OCI-LY7 (cell line): ENCODE measurements at regions not wholly inside any gene's neighbourhood (a gene's known extent, or its start where the extent isn't known, plus 50 kb on each side); places are given as distances from the start of the nearest gene placed in this dataset.

Source experiments
- BruUV-seq: library from RNA; stranded (reverse); fragments of 400-500 nt; replicated peaks from 2 replicates; lab custom pipeline; 2021; lab: Mats Ljungman, UMichigan
- CTCF ChIA-PET: fragments of 300-600 bp; sonication (Branson Sonifier 250); formaldehyde crosslinking; loops from one replicate; lab custom pipeline; 2022; ENCODE audit warnings: antibody characterized with exemption; ENCODE audit not compliant: unreplicated experiment; lab: Charles Lee
- POLR2A ChIA-PET: fragments of 300-600 bp; sonication (Branson Sonifier 250); formaldehyde crosslinking; loops from one replicate; lab custom pipeline; 2022; ENCODE audit warnings: antibody characterized with exemption; lab: Charles Lee
- DNase-seq: peaks from one replicate; pipeline ENCODE4 v3.0.0-alpha.2; 2015; ENCODE audit warnings: low spot score
- H2AFZ ChIP-seq: fragments of 200-600 bp; sonication (generic), shearing (Covaris generic); 2 replicates; pipeline ENCODE4 v1.6.1; 2014; ENCODE audit warnings: mild to moderate bottlenecking, antibody characterized with exemption, low read length, moderate library complexity
- H3K27ac ChIP-seq: fragments of 200-600 bp; sonication (generic); 2 replicates; pipeline ENCODE4 v1.5.1; 2014; ENCODE audit warnings: mixed run types, low read depth, mild to moderate bottlenecking, moderate library complexity, low read length, inconsistent platforms; ENCODE audit not compliant: poor library complexity, severe bottlenecking
- H3K36me3 ChIP-seq: fragments of 200-600 bp; sonication (generic); 2 replicates; pipeline ENCODE4 v1.6.1; 2014; ENCODE audit warnings: mild to moderate bottlenecking, antibody characterized with exemption, low read length, moderate library complexity, mixed read lengths; ENCODE audit not compliant: insufficient read depth
- H3K4me1 ChIP-seq: fragments of 200-600 bp; sonication (generic); 2 replicates; pipeline ENCODE4 v1.5.1; 2014; ENCODE audit warnings: mild to moderate bottlenecking, low read length; ENCODE audit not compliant: insufficient read depth, poor library complexity, severe bottlenecking
- H3K4me2 ChIP-seq: fragments of 200-600 bp; sonication (generic); 2 replicates; pipeline ENCODE4 v1.6.1; 2014; ENCODE audit warnings: mild to moderate bottlenecking, low read length
- H3K4me3 ChIP-seq: fragments of 200-600 bp; sonication (generic); 2 replicates; pipeline ENCODE4 v1.5.1; 2014; ENCODE audit warnings: mild to moderate bottlenecking, low read depth, low read length; ENCODE audit not compliant: poor library complexity, severe bottlenecking
- H3K79me2 ChIP-seq: fragments of 200-600 bp; sonication (generic); 2 replicates; pipeline ENCODE4 v1.6.1; 2016; ENCODE audit warnings: low read depth, mild to moderate bottlenecking, low read length, moderate library complexity, mixed read lengths; ENCODE audit not compliant: insufficient read depth
- H3K9me2 ChIP-seq: fragments of 200-600 bp; sonication (generic); 2 replicates; pipeline ENCODE4 v1.6.1; 2016; ENCODE audit warnings: mild to moderate bottlenecking, low read length, mixed read lengths; ENCODE audit not compliant: insufficient read depth
- H3K9me3 ChIP-seq: fragments of 200-600 bp; sonication (generic); 2 replicates; pipeline ENCODE4 v1.6.1; 2014; ENCODE audit warnings: mild to moderate bottlenecking, mixed run types, low read length, mixed read lengths
- H4K20me1 ChIP-seq: fragments of 200-600 bp; sonication (generic); 2 replicates; pipeline ENCODE4 v1.6.1; 2014; ENCODE audit warnings: mild to moderate bottlenecking, antibody characterized with exemption, low read length, moderate library complexity, mixed read lengths; ENCODE audit not compliant: insufficient read depth
- CTCF ChIP-seq: fragments of 200-600 bp; sonication (generic); conservative IDR thresholded peaks from 2 replicates; pipeline ENCODE4 v1.5.1; 2014; ENCODE audit warnings: mild to moderate bottlenecking, antibody characterized with exemption, low read length, moderate library complexity, mixed read lengths
- EZH2phosphoT487 ChIP-seq: fragments of 200-600 bp; sonication (generic); IDR thresholded peaks from 2 replicates; pipeline ENCODE4 v1.6.1; 2018; ENCODE audit warnings: low read depth, borderline replicate concordance, mild to moderate bottlenecking, mixed run types, antibody characterized with exemption, low read length, moderate library complexity, mixed read lengths
- intact Hi-C: fragments of 100-400 bp; cut with micrococcal nuclease; formaldehyde crosslinking; loops from one replicate; pipeline ENCODE4 v1.10.0; 2022; ENCODE audit not compliant: unreplicated experiment

GRCh38 chr6:84317463-84317862 lies 90.0 kb upstream of the CEP162 start:
- Histone ChIP-seq H3K4me2 (no peak overlapping the region), H3K27ac (no peak overlapping the region), H3K4me3 (no peak overlapping the region), H2AFZ (no peak overlapping the region), H3K9me2 (no peaks in the 10 kb centered on the region), H3K36me3 (no peaks in the 10 kb centered on the region), H4K20me1 (no peaks in the 10 kb centered on the region), H3K79me2 (no peaks in the 10 kb centered on the region), H3K4me1 (no peaks in the 10 kb centered on the region), H3K9me3 (no peaks in the 10 kb centered on the region)
- no TSS peak for BruUV-seq
- no peak for DNase-seq
- intact Hi-C loops: no loop called here
- POLR2A ChIA-PET: no interaction called here
- CTCF ChIA-PET: no interaction called here
- TF ChIP-seq EZH2phosphoT487 (no peak), CTCF (no peak)

- TF ChIP-seq EZH2phosphoT487 (no peak), CTCF (no peak)
- POLR2A ChIA-PET: interaction anchor here (0.6 kb wide), 1 partner anchor 610 kb away, joined by 4 read pairs; no protein-coding TSS in a partner anchor
Measured at GRCh38 chr6:84314377-84314898, 87.0 kb upstream of the CEP162 start.

GRCh38 chr6:84309336-84309735 lies 81.9 kb upstream of the CEP162 start:
- H2AFZ ChIP-seq: no peak overlapping the region
- no peak overlapping the region for H3K27ac ChIP-seq
- no peaks in the 10 kb centered on the region for H4K20me1 ChIP-seq
- ChIA-PET POLR2A (no interaction called here), CTCF (no interaction called here)
- H3K4me3 ChIP-seq: no peak overlapping the region
- H3K4me1 ChIP-seq: no peaks in the 10 kb centered on the region
- H3K79me2 ChIP-seq: no peaks in the 10 kb centered on the region
- TF ChIP-seq EZH2phosphoT487: no peak
- no peak for TF ChIP-seq CTCF
- DNase-seq: no peak
- intact Hi-C loops: no loop called here
- no peaks in the 10 kb centered on the region for H3K9me2 ChIP-seq
- no peaks in the 10 kb centered on the region for H3K9me3 ChIP-seq
- BruUV-seq: no TSS peak
- no peak overlapping the region for H3K4me2 ChIP-seq
- H3K36me3 ChIP-seq: no peaks in the 10 kb centered on the region

More at GRCh38 chr6:84314377-84314898, 87.0 kb upstream of the CEP162 start:
- CTCF ChIA-PET: no interaction called here
- no peak overlapping the region for H3K27ac ChIP-seq
- intact Hi-C loops: no loop called here
- H3K9me3 ChIP-seq: no peaks in the 10 kb centered on the region
- no peak overlapping the region for H2AFZ ChIP-seq
- H3K4me2 ChIP-seq: no peak overlapping the region
- H3K79me2 ChIP-seq: no peaks in the 10 kb centered on the region
- H3K4me1 ChIP-seq: no peaks in the 10 kb centered on the region
- H3K36me3 ChIP-seq: no peaks in the 10 kb centered on the region
- no peaks in the 10 kb centered on the region for H4K20me1 ChIP-seq
- no peak overlapping the region for H3K4me3 ChIP-seq
- DNase-seq: no peak
- BruUV-seq: no TSS peak
- no peaks in the 10 kb centered on the region for H3K9me2 ChIP-seq
